ENCODE measurements at regions not wholly inside any gene's neighbourhood (a gene's known extent, or its start where the extent isn't known, plus 50 kb on each side); places are given as distances from the start of the nearest gene placed in this dataset.

- TF ChIP-seq CTCF (IDR thresholded peaks at IDR 0.05) (no peak), POLR2A (IDR thresholded peaks at IDR 0.05) (no peak)
Observed at GRCh38 chr15:94736236-94736635, 504.9 kb downstream of the MCTP2 start.
